WTC11 (cell line): ENCODE measurements at regions not wholly inside any gene's neighbourhood (a gene's known extent, or its start where the extent isn't known, plus 50 kb on each side); places are given as distances from the start of the nearest gene placed in this dataset.

Experiments
- TP53 ChIP-seq: sonication (generic); formaldehyde crosslinking; IDR thresholded peaks from 2 replicates; pipeline ENCODE4 v1.8.1; 2023; ENCODE audit warnings: mild to moderate bottlenecking, missing genetic modification reagents
- TF ChIP-seq, protein P1 (sequence below): fragments of 200-600 bp; IDR thresholded peaks from 2 replicates; pipeline ENCODE4 v1.8.0; 2022; ENCODE audit warnings: antibody characterized with exemption
- TF ChIP-seq, protein P2 (sequence below): sonication (generic); formaldehyde crosslinking; IDR thresholded peaks from 2 replicates; pipeline ENCODE4 v1.8.1; 2023; ENCODE audit warnings: mild to moderate bottlenecking, missing genetic modification reagents, moderate library complexity

DNA sequence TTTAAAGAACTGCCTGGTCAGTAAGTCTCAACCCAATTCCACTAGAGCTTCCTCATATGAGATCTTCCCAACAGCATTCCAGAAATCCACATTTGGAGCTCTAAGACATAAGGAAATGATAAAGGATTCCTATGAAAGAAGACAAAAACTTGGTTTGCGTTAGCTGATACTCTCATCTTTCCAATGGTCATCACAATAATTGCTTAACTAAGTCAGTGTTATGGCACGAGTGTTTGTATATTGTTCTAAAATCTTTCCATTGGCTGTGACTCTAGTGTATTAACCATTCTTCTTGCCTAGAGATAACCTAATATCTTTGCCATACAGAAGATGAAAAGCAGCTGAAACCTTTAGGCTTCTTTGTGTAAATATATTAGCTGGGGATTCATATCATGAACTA, 289.0 kb downstream of the SNX13 start:
- TF ChIP-seq, protein P1, sequence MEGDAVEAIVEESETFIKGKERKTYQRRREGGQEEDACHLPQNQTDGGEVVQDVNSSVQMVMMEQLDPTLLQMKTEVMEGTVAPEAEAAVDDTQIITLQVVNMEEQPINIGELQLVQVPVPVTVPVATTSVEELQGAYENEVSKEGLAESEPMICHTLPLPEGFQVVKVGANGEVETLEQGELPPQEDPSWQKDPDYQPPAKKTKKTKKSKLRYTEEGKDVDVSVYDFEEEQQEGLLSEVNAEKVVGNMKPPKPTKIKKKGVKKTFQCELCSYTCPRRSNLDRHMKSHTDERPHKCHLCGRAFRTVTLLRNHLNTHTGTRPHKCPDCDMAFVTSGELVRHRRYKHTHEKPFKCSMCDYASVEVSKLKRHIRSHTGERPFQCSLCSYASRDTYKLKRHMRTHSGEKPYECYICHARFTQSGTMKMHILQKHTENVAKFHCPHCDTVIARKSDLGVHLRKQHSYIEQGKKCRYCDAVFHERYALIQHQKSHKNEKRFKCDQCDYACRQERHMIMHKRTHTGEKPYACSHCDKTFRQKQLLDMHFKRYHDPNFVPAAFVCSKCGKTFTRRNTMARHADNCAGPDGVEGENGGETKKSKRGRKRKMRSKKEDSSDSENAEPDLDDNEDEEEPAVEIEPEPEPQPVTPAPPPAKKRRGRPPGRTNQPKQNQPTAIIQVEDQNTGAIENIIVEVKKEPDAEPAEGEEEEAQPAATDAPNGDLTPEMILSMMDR = no peak
- no peak for TF ChIP-seq TP53 (CRISPR knock-in tag)
- TF ChIP-seq, protein P2, sequence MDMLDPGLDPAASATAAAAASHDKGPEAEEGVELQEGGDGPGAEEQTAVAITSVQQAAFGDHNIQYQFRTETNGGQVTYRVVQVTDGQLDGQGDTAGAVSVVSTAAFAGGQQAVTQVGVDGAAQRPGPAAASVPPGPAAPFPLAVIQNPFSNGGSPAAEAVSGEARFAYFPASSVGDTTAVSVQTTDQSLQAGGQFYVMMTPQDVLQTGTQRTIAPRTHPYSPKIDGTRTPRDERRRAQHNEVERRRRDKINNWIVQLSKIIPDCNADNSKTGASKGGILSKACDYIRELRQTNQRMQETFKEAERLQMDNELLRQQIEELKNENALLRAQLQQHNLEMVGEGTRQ (CRISPR knock-in tag) = no peak
